ENCODE measurements at regions not wholly inside any gene's neighbourhood (a gene's known extent, or its start where the extent isn't known, plus 50 kb on each side); places are given as distances from the start of the nearest gene placed in this dataset.
"Not testable (repeated sequence)": the region's sequence is repeated elsewhere in the genome, so short reads cannot be mapped to it uniquely, and the experiment has no call there.

DNA sequence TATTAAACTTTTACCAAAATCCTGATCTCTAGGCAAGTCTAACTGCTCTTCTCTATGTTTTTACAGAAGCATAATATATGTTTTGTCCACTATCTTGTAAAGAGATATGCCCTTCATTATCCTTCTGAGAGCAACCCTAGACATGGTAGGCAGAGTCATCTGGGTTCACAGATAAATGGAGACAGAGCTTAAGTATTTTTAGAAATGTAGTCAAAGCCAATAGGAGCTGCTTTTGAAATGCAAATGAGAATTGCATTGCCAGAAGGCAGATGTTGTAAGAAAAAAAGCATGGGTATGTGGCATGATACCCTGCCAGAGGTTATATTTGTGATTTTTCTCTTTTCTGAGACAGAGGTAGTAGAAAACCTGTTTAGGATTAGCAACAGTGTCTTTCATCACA lies 964.8 kb downstream of the SORCS3 start:
- DNase-seq = no peak

DNA sequence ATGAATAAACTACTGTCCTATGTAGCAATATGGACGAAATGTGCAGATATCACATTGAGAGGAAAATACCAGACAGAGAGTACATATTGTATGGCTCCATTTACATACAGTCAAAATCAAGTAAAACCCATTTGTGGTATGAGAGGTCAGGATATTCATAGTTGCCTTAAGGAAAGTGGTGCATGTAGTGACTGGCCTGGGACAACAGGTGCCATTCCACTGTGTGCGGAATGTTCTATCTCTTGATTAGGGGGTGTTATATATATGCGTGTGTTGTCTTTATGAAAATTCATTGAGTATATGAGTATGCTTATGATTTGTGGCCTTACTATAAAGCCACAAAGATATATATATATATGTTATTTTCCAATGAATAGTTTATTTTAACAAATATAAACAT lies 964.0 kb downstream of the SORCS3 start:
- no peak for DNase-seq

GRCh38 chr10:105598207-105598606 lies 957.1 kb downstream of the SORCS3 start:
- DNase-seq = no peak

DNA sequence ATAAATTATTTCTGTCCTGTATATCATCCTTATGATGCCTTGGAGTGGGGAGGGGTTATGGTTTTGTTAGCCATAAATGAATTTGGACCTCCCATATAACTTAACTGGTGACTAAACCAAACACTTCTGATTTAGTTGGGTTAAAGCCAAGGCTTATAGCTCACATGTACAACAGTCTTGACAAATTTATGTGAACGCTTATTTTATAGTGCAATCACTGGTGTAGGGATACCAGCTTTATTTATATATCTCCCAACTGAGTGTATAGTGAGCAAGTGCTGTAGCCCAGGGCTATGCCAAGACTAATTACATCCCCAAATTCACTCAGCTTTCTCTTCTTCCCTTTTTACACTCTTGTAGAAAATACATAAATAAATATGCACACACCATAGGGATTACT lies 956.2 kb downstream of the SORCS3 start:
- DNase-seq = no peak

DNA sequence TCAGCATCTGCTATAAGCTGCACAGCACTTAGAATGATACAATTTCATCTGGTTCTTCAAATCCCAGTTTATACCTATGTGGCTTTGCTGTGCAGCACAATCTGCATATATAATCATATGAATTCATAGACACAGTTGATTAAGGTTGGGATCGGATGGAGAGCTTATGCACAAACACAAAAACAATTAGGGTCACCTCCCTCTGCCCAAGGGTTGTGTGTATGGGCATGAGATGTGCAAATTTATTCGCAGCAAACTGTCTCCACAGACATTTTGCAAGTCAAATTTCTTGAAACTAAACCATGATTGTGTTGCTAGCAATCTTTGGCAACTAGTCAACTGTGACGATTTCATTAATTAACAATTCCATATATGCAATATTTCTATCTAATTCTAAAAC lies 955.7 kb downstream of the SORCS3 start:
- DNase-seq = no peak

DNA sequence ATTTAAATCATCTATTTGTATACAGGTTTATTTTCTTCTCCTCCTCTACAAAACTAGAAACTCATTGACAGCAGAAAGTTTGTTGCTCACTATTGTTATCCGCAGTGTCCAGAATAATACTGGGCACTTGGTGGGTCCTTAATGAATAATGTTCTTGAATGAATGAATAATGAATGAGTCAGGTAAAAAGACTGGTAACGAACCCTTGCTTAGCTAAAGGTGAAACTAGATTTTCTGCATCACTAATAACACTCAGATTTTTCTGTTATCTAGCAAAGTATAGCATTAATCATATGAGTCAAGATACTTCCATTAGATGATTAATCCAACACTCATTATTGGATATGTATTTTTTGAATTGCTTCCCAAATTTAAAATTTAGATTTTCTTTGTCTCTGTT lies 953.2 kb downstream of the SORCS3 start:
- DNase-seq = no peak

- DNase-seq = no peak
Measured at GRCh38 chr10:105592468-105592867, 951.4 kb downstream of the SORCS3 start.

DNA sequence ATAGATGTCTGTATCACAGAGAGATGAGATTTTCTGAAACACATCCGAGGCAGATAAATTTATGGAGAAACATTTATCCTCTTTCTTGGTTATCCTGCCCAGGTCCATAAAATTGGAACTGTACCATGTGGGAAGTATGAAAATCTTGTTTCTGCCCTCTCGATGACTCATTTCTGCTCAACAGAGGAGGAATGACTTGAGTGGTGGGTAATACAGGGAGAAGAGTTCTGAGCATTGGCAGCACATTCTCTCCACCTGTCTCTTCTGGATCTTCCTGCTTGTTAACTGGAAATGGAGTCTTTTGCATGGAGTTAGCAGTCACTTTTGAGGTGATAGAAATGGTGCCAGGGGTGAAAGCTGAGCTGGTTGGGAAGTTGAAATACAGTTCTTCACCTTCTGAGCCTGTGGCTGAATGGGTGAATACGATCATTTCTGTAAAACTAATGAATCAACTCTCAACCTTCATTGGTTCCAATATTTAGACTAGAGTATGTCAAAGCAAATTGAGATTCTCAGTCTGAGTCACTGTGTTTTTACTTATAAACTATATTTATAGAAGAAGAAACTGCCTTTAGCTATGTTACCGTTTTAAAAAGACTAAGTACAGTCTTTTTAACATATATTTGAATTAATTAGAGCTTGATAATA lies 945.5 kb downstream of the SORCS3 start:
- no peak for DNase-seq

- no peak for DNase-seq
Measured at GRCh38 chr10:105585753-105586152, 944.7 kb downstream of the SORCS3 start.

- DNase-seq = no peak
Measured at GRCh38 chr10:105585171-105585570, 944.1 kb downstream of the SORCS3 start.

DNA sequence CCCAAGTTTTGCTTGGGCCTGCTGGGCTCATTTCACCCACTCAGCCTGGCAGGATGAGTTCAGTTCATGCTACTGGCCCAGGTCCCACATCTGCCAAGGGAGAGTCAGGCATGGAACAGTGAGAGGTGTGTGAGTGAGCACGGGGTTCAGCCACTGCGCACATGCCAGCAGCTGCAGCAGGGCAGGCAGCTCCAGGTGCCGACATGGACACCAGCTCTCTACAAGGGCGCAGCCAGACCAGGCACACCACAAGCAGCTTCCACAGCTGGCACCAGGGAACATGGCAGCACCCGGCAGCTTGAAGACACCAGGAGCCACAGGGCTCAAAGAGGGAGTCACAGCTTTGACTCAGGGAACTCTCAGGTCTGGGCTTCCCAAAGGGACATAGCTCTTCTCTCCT lies 938.0 kb downstream of the SORCS3 start:
- DNase-seq = no peak

- DNase-seq = no peak
Measured at GRCh38 chr10:105577865-105578607, 936.9 kb downstream of the SORCS3 start.

- no peak for DNase-seq
Measured at GRCh38 chr10:105559333-105560097, 918.4 kb downstream of the SORCS3 start.

GRCh38 chr10:105550453-105550852 lies 909.4 kb downstream of the SORCS3 start:
- DNase-seq = not testable (repeated sequence)

DNA sequence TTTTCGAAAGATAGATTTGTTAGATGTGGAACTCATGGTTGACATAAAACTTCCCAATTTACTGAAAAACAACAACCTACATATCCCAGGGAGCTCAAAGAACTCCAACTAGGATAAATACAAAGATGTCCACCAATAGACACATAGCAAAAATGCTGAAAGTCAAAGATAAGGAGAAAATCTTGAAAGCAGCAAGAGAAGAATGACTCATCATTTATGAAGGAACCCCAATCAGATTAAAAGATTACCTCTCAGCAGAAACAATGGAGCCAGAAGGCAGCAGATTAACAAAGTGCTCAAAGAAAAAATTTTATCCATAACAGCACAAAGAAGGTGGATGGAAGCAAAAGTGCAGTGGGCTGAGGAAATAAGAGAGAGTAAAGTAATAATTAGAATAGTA lies 908.6 kb downstream of the SORCS3 start:
- no peak for DNase-seq

DNA sequence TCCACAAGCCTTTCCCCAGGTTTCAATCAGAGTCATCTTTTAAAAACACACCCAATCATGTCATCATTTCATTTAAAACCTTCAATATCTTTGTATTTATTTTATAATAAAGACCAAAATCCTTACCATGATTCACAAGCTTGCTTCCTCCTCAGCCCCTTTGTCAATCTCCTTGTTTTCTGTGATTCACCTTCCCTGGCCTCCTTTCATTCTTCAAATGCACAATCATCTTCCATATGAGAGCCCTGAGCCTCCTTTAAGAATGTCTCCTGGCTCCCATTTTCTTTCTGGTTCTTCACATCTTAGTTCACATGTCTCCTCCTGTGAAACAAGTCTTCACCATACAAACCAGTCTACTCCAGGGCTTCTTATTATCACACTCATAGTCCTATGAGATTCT lies 904.0 kb downstream of the SORCS3 start:
- no peak for DNase-seq

GRCh38 chr10:105540381-105540780 lies 899.3 kb downstream of the SORCS3 start:
- no peak for DNase-seq

- no peak for DNase-seq
Measured at GRCh38 chr10:105538874-105539273, 897.8 kb downstream of the SORCS3 start.

GRCh38 chr10:105535478-105535877 lies 894.4 kb downstream of the SORCS3 start:
- no peak for DNase-seq

- DNase-seq = no peak
Measured at GRCh38 chr10:105534086-105534485, 893.0 kb downstream of the SORCS3 start.

GRCh38 chr10:105516511-105516910 lies 875.4 kb downstream of the SORCS3 start:
- no peak for DNase-seq

- no peak for DNase-seq
Measured at GRCh38 chr10:105514106-105514505, 873.0 kb downstream of the SORCS3 start.

DNA sequence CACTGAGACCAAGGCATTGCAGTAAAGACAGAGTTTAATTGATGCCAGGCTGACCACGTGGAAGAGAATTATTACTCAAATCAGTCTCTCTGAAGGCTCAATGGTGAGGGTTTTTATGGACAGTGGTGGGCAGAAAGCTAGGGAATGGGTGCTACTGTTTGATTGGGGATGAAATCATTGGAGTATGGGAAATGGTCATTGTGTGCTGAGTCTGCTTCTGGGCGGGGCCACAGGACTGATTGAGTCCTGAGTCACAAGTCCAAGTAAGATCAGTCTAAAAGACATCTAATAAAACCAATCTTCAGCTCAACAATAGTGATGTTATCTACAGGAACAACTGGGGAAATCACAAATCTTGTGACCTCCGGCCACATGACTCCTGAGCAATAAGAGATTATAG lies 868.4 kb downstream of the SORCS3 start:
- no peak for DNase-seq

GRCh38 chr10:105506262-105506661 lies 865.2 kb downstream of the SORCS3 start:
- DNase-seq = no peak
